Suprapubic skin (tissue), 4 donors: ENCODE measurements at regions not wholly inside any gene's neighbourhood (a gene's known extent, or its start where the extent isn't known, plus 50 kb on each side); places are given as distances from the start of the nearest gene placed in this dataset.

Experiments
- EP300 ChIP-seq: sonication (generic); formaldehyde crosslinking; IDR thresholded peaks from one replicate; pipeline ENCODE4 v1.6.1; 2017; ENCODE audit warnings: antibody characterized with exemption
- POLR2A ChIP-seq, 2 donors: fragments of 450-650 bp; IDR thresholded peaks; one replicate each; pipeline ENCODE4 v1.6.1; 2017; ENCODE audit warnings: antibody characterized with exemption in 2 of 2, mild to moderate bottlenecking in 2 of 2, moderate library complexity in 2 of 2
- POLR2AphosphoS5 ChIP-seq, 3 donors: sonication (generic); formaldehyde crosslinking; IDR thresholded peaks; one replicate each; pipeline ENCODE4 v1.6.1; 2017; ENCODE audit warnings: antibody characterized with exemption in 3 of 3
- TF ChIP-seq, protein P1 (sequence below), 2 donors: fragments of 200-600 bp in 1 of 2; fragments of 450-650 bp in 1 of 2; sonication (generic) in 1 of 2; IDR thresholded peaks; one replicate each; pipeline ENCODE4 v1.5.1; 2016 to 2019; ENCODE audit warnings: antibody characterized with exemption in 2 of 2, mild to moderate bottlenecking in 1 of 2, moderate library complexity in 1 of 2

DNA sequence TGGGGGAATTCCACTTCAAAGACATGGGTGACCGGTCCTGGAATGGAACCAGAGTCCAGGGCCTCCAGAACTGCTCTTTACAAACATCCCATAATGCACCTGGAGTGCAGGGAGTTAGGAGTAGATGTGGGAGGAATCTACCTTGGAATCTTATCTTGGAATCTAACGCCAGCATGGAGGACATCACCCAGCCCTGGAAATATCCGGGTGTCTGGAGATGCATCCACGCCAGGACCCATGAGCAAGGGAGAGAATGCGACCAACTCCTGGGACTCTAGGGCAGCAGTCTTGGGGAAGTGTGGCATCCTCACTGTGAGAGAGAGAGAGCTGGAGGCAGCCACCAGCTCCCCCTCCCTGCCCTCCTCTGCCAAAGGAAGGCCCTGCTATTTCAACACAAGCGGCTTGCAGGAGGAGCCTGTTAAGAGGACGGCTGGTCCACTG is 211.8 kb downstream of the UQCRFS1 start:
- TF ChIP-seq, protein P1, sequence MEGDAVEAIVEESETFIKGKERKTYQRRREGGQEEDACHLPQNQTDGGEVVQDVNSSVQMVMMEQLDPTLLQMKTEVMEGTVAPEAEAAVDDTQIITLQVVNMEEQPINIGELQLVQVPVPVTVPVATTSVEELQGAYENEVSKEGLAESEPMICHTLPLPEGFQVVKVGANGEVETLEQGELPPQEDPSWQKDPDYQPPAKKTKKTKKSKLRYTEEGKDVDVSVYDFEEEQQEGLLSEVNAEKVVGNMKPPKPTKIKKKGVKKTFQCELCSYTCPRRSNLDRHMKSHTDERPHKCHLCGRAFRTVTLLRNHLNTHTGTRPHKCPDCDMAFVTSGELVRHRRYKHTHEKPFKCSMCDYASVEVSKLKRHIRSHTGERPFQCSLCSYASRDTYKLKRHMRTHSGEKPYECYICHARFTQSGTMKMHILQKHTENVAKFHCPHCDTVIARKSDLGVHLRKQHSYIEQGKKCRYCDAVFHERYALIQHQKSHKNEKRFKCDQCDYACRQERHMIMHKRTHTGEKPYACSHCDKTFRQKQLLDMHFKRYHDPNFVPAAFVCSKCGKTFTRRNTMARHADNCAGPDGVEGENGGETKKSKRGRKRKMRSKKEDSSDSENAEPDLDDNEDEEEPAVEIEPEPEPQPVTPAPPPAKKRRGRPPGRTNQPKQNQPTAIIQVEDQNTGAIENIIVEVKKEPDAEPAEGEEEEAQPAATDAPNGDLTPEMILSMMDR (IDR thresholded peaks at IDR 0.05): no peak
- no peak for TF ChIP-seq POLR2A (IDR thresholded peaks at IDR 0.05)
- TF ChIP-seq EP300: no peak
- no peak for TF ChIP-seq POLR2AphosphoS5 (IDR thresholded peaks at IDR 0.05)
